H9 (cell line): ENCODE measurements at regions not wholly inside any gene's neighbourhood (a gene's known extent, or its start where the extent isn't known, plus 50 kb on each side); places are given as distances from the start of the nearest gene placed in this dataset.

Source experiments
- DNase-seq: peaks from one replicate; pipeline ENCODE4 v3.0.0-alpha.2; 2017
- H2AFZ ChIP-seq: one replicate; pipeline ENCODE4 v1.6.1; 2013; ENCODE audit warnings: mild to moderate bottlenecking, low read length, control low read depth, moderate library complexity
- H2AK5ac ChIP-seq: 2 replicates; pipeline ENCODE4 v1.6.1; 2013; ENCODE audit warnings: low read length, control low read depth, mixed read lengths; ENCODE audit not compliant: insufficient read length
- H2BK120ac ChIP-seq: one replicate; pipeline ENCODE4 v1.6.1; 2013; ENCODE audit warnings: low read depth, mild to moderate bottlenecking, low read length, control low read depth, inconsistent platforms; ENCODE audit not compliant: poor library complexity, severe bottlenecking
- H2BK12ac ChIP-seq: 2 replicates; pipeline ENCODE4 v1.6.1; 2013; ENCODE audit warnings: low read length, control low read depth, mixed read lengths, low read depth; ENCODE audit not compliant: insufficient read length
- H2BK15ac ChIP-seq: 2 replicates; pipeline ENCODE4 v1.6.1; 2013; ENCODE audit warnings: low read depth, low read length, control low read depth
- H2BK20ac ChIP-seq: one replicate; pipeline ENCODE4 v1.6.1; 2013; ENCODE audit warnings: low read depth, mild to moderate bottlenecking, low read length, control low read depth, inconsistent platforms; ENCODE audit not compliant: poor library complexity, severe bottlenecking
- H2BK5ac ChIP-seq: 2 replicates; pipeline ENCODE4 v1.6.1; 2013; ENCODE audit warnings: low read length, control low read depth, mixed read lengths; ENCODE audit not compliant: insufficient read length
- H3K14ac ChIP-seq: 2 replicates; pipeline ENCODE4 v1.6.1; 2013; ENCODE audit warnings: low read length, control low read depth; ENCODE audit not compliant: insufficient read depth
- H3K18ac ChIP-seq: 2 replicates; pipeline ENCODE4 v1.6.1; 2013; ENCODE audit warnings: low read depth, mild to moderate bottlenecking, mixed read lengths, low read length, control low read depth; ENCODE audit not compliant: insufficient read length
- H3K23ac ChIP-seq: 2 replicates; pipeline ENCODE4 v1.6.1; 2013; ENCODE audit warnings: low read length, control low read depth, mixed read lengths, low read depth; ENCODE audit not compliant: insufficient read length
- H3K23me2 ChIP-seq: 2 replicates; pipeline ENCODE4 v1.6.1; 2013; ENCODE audit warnings: low read depth, mild to moderate bottlenecking, mixed read lengths, low read length, control low read depth; ENCODE audit not compliant: insufficient read length, poor library complexity, severe bottlenecking
- H3K27ac ChIP-seq: 2 replicates; pipeline ENCODE4 v1.5.1; 2013; ENCODE audit warnings: low read length, control low read depth, mixed read lengths, low read depth; ENCODE audit not compliant: insufficient read length
- H3K27me3 ChIP-seq: 2 replicates; pipeline ENCODE4 v1.6.1; 2013; ENCODE audit warnings: low read length, control low read depth, inconsistent platforms; ENCODE audit not compliant: insufficient read depth
- H3K4ac ChIP-seq: 2 replicates; pipeline ENCODE4 v1.6.1; 2013; ENCODE audit warnings: low read depth, mild to moderate bottlenecking, control low read depth, inconsistent platforms, low read length, moderate library complexity
- H3K4me1 ChIP-seq: 2 replicates; pipeline ENCODE4 v1.6.1; 2013; ENCODE audit warnings: low read length, control low read depth, inconsistent platforms; ENCODE audit not compliant: insufficient read depth
- H3K4me2 ChIP-seq: 2 replicates; pipeline ENCODE4 v1.6.1; 2013; ENCODE audit warnings: low read length, control low read depth, mixed read lengths; ENCODE audit not compliant: insufficient read length, insufficient read depth
- H3K56ac ChIP-seq: 2 replicates; pipeline ENCODE4 v1.6.1; 2013; ENCODE audit warnings: low read depth, mild to moderate bottlenecking, mixed read lengths, low read length, control low read depth; ENCODE audit not compliant: insufficient read length
- H3K79me1 ChIP-seq: 2 replicates; pipeline ENCODE4 v1.6.1; 2013; ENCODE audit warnings: low read depth, mild to moderate bottlenecking, moderate library complexity, low read length, control low read depth, inconsistent platforms; ENCODE audit not compliant: insufficient read depth, poor library complexity, severe bottlenecking
- H3K79me2 ChIP-seq: 2 replicates; pipeline ENCODE4 v1.6.1; 2013; ENCODE audit warnings: low read length, control low read depth, inconsistent platforms; ENCODE audit not compliant: insufficient read depth
- H3K9ac ChIP-seq: 2 replicates; pipeline ENCODE4 v1.6.1; 2013; ENCODE audit warnings: low read length, control low read depth, mixed read lengths; ENCODE audit not compliant: insufficient read length; ENCODE audit errors: extremely low read depth
- H3K9me3 ChIP-seq: one replicate; pipeline ENCODE4 v1.6.1; 2013; ENCODE audit warnings: low read depth, low read length, inconsistent platforms; ENCODE audit not compliant: control insufficient read depth
- H3T11ph ChIP-seq: one replicate; pipeline ENCODE4 v1.6.1; 2013; ENCODE audit warnings: mild to moderate bottlenecking, low read length, control low read depth, inconsistent platforms
- H4K20me1 ChIP-seq: one replicate; pipeline ENCODE4 v1.6.1; 2013; ENCODE audit not compliant: control insufficient read depth, insufficient read length, insufficient read depth
- H4K5ac ChIP-seq: 2 replicates; pipeline ENCODE4 v1.6.1; 2013; ENCODE audit warnings: low read depth, mild to moderate bottlenecking, mixed read lengths, low read length, control low read depth; ENCODE audit not compliant: insufficient read length
- H4K8ac ChIP-seq: replicated peaks from 2 replicates; pipeline ENCODE4 v1.6.1; 2013; ENCODE audit warnings: low read length, control low read depth, mixed read lengths, low read depth; ENCODE audit not compliant: insufficient read length
- H4K91ac ChIP-seq: 2 replicates; pipeline ENCODE4 v1.6.1; 2013; ENCODE audit warnings: low read depth, mild to moderate bottlenecking, moderate library complexity, mixed read lengths, low read length, control low read depth; ENCODE audit not compliant: insufficient read length
- H3K27ac Mint-ChIP-seq, 3 experiments: 2 replicates in 2 of 3; 3 replicates in 1 of 3; pipeline ENCODE4 v1.8.0; 2020 to 2021; ENCODE audit warnings: mixed read lengths in 3 of 3, mild to moderate bottlenecking in 1 of 3, moderate library complexity in 1 of 3
- H3K27me3 Mint-ChIP-seq: 2 replicates; pipeline ENCODE4 v1.8.0; 2021; ENCODE audit warnings: low read depth, mild to moderate bottlenecking, moderate library complexity, mixed read lengths
- H3K36me3 Mint-ChIP-seq, 3 experiments: 2 replicates in 2 of 3; 3 replicates in 1 of 3; pipeline ENCODE4 v1.8.0; 2020 to 2021; ENCODE audit warnings: low read depth in 3 of 3, mixed read lengths in 3 of 3; ENCODE audit not compliant: insufficient read depth in 1 of 3
- H3K4me1 Mint-ChIP-seq, 2 experiments: 2 replicates each; pipeline ENCODE4 v1.8.0; 2020; ENCODE audit warnings: mixed read lengths in 2 of 2
- H3K4me3 Mint-ChIP-seq, 2 experiments: 2 replicates in 1 of 2; 3 replicates in 1 of 2; pipeline ENCODE4 v1.8.0; 2020 to 2021; ENCODE audit warnings: mild to moderate bottlenecking in 2 of 2, mixed read lengths in 2 of 2, moderate library complexity in 1 of 2
- H3K9me3 Mint-ChIP-seq, 2 experiments: 2 replicates in 1 of 2; 3 replicates in 1 of 2; pipeline ENCODE4 v1.8.0; 2020; ENCODE audit warnings: mild to moderate bottlenecking in 2 of 2, mixed read lengths in 2 of 2, moderate library complexity in 1 of 2
- TF ChIP-seq, protein P1 (sequence below): fragments of 200-600 bp; sonication (generic); conservative IDR thresholded peaks from 3 replicates; pipeline ENCODE4 v1.8.0; 2021; ENCODE audit warnings: antibody characterized with exemption, mild to moderate bottlenecking

DNA sequence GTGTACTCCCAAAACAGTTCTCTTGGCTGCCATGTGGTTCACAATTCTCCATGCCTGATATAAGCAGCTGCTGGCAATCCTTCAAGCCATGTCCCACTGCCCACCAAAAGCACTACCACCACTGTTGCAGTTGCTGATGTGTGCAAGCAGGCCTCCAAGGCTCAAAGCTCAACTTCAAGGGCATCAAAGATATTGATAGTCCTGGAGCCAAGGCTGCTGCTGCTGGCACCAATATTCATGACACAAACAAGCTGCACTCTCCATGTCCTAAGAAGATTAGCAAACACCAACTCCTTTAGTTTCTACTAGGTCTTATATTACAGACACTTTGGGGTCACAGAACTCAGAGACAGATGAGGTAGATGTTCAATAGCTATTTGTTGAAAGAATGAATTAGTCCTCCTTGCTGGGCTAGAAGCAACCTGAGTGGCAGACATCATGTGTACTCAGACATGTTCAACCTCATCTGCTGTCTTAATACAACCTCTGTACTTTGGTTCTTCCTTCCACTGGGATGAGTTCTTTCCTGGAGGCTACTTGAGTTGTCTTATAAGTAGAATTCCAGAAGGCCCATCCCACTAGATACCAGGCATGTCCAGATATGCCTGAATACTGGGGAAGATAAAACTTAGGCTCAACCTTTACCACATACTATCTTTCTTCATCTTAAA is 104.5 kb upstream of the UGP2 start:
- H2BK15ac ChIP-seq, result no peak overlapping the region

More for the DNA sequence above, 104.5 kb upstream of the UGP2 start:
- Histone ChIP-seq H4K8ac (no peak overlapping the region), H3K79me2 (no peaks in the 10 kb centered on the region), H2AFZ (no peak overlapping the region), H3K27me3 (no peaks in the 10 kb centered on the region), H3K4me1 (peaks cover 2% of the 10 kb centered on the region; the same call in 1 of the 2 replicates), H3K9ac (no peak overlapping the region), H4K91ac (no peak overlapping the region), H2BK12ac (no peak overlapping the region), H3K23ac (no peak overlapping the region), H2BK5ac (no peak overlapping the region), H2BK120ac (no peak overlapping the region), H3K56ac (no peak overlapping the region), H3K4me2 (no peak overlapping the region), H4K20me1 (no peaks in the 10 kb centered on the region), H3T11ph (no peak overlapping the region), H3K23me2 (no peaks in the 10 kb centered on the region), H4K5ac (no peak overlapping the region), H3K79me1 (no peaks in the 10 kb centered on the region), H3K27ac (no peak overlapping the region), H3K9me3 (no peaks in the 10 kb centered on the region), H3K4ac (no peak overlapping the region), H2AK5ac (no peak overlapping the region), H3K18ac (no peak overlapping the region), H3K14ac (no peak overlapping the region; the same call in 1 of the 2 replicates), H2BK20ac (no peak overlapping the region)
- Mint-ChIP-seq H3K36me3 (0 out of 7 replicates have a peak, but pooled peaks cover 0 to 3% (median 0%) of the 10 kb centered on the region in 3 experiments), H3K4me1 (peaks cover 15 to 24% of the 10 kb centered on the region in 2 experiments), H3K4me3 (no peak overlapping the region), H3K9me3 (no peaks in the 10 kb centered on the region; a peak in 1 of 5 replicates), H3K27me3 (no peaks in the 10 kb centered on the region), H3K27ac (peak overlapping the region in 2 of 3 experiments; percentile 7 to 62; a peak in 2 of 7 replicates)
- TF ChIP-seq, protein P1, sequence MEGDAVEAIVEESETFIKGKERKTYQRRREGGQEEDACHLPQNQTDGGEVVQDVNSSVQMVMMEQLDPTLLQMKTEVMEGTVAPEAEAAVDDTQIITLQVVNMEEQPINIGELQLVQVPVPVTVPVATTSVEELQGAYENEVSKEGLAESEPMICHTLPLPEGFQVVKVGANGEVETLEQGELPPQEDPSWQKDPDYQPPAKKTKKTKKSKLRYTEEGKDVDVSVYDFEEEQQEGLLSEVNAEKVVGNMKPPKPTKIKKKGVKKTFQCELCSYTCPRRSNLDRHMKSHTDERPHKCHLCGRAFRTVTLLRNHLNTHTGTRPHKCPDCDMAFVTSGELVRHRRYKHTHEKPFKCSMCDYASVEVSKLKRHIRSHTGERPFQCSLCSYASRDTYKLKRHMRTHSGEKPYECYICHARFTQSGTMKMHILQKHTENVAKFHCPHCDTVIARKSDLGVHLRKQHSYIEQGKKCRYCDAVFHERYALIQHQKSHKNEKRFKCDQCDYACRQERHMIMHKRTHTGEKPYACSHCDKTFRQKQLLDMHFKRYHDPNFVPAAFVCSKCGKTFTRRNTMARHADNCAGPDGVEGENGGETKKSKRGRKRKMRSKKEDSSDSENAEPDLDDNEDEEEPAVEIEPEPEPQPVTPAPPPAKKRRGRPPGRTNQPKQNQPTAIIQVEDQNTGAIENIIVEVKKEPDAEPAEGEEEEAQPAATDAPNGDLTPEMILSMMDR, result no peak
- no peak for DNase-seq
